ENCODE measurements at regions not wholly inside any gene's neighbourhood (a gene's known extent, or its start where the extent isn't known, plus 50 kb on each side); places are given as distances from the start of the nearest gene placed in this dataset.

DNA sequence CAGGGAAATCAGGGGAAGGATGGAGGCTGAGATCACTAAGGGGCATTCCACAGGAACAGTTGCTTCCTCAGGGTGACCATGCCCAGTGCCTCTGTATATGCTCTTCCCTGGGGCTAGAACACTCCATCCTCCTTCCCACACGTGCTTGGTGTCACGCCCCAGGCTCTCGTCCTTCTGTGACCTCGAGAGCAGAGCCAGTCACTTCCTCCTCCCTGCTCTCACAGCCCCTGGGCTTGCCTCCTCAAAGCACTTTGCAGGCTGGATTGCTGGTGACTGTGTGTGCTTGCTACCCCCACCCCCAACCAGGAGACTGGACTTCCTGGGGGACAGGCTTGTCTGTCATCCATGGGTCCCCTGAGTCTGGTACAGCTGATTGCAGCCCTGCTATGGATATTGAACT lies 56.5 kb upstream of the AMPD3 start:
- Histone ChIP-seq H3K27ac (ENCODE audit: low read depth, low read length) (no peak overlapping the region), H3K27me3 (ENCODE audit: control insufficient read depth, low read length) (peaks cover 8% of the 10 kb centered on the region; the same call in 1 of the 2 replicates), H3K9me2 (replicated peaks; ENCODE audit: control insufficient read depth, low read length) (no peaks in the 10 kb centered on the region), H3K9me3 (ENCODE audit: control insufficient read depth, insufficient read depth, low read length) (no peaks in the 10 kb centered on the region), H3K4me2 (ENCODE audit: low read length) (no peak overlapping the region), H3K4me3 (ENCODE audit: low read length) (no peak overlapping the region), H3K36me3 (ENCODE audit: control insufficient read depth, low read length) (no peaks in the 10 kb centered on the region), H4K20me1 (ENCODE audit: control insufficient read depth, insufficient read depth, low read depth, low read length) (no peaks in the 10 kb centered on the region), H3K4me1 (ENCODE audit: control insufficient read depth, low read length) (peaks cover 23% of the 10 kb centered on the region), H3K79me2 (ENCODE audit: control insufficient read depth, low read length) (no peaks in the 10 kb centered on the region), H3F3A (ENCODE audit: control insufficient read depth, insufficient read depth) (no peaks in the 10 kb centered on the region)
- TF ChIP-seq EZH2phosphoT487 (IDR thresholded peaks at IDR 0.05; ENCODE audit: borderline replicate concordance, low read length): no peak
- TF ChIP-seq, protein P1, sequence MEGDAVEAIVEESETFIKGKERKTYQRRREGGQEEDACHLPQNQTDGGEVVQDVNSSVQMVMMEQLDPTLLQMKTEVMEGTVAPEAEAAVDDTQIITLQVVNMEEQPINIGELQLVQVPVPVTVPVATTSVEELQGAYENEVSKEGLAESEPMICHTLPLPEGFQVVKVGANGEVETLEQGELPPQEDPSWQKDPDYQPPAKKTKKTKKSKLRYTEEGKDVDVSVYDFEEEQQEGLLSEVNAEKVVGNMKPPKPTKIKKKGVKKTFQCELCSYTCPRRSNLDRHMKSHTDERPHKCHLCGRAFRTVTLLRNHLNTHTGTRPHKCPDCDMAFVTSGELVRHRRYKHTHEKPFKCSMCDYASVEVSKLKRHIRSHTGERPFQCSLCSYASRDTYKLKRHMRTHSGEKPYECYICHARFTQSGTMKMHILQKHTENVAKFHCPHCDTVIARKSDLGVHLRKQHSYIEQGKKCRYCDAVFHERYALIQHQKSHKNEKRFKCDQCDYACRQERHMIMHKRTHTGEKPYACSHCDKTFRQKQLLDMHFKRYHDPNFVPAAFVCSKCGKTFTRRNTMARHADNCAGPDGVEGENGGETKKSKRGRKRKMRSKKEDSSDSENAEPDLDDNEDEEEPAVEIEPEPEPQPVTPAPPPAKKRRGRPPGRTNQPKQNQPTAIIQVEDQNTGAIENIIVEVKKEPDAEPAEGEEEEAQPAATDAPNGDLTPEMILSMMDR (IDR thresholded peaks at IDR 0.05; ENCODE audit: low read depth, low read length, poor library complexity, severe bottlenecking): no peak

DNA sequence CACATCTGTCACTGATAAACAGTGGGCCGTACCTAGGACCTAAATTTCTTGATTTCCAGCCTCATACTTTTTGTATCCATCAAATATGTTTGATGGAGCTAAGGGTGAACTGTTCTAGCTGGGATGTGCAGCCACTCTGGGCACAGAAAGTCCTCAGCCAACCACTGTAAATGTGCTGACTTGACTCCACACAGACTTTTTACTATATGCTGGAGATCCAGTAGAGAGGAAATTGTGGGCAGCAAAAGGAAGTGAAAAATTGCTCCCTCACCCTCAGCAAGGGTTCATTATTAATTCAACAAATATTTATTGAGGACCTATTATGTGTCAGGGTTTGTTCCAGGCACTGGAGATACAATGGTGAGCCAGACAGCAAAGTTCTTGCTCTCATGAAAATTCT lies 54.2 kb upstream of the AMPD3 start:
- Histone ChIP-seq H4K20me1 (ENCODE audit: control insufficient read depth, insufficient read depth, low read depth, low read length) (no peaks in the 10 kb centered on the region), H3F3A (ENCODE audit: control insufficient read depth, insufficient read depth) (no peaks in the 10 kb centered on the region), H3K27ac (ENCODE audit: low read depth, low read length) (no peak overlapping the region), H3K4me1 (ENCODE audit: control insufficient read depth, low read length) (peaks cover 23% of the 10 kb centered on the region), H3K36me3 (ENCODE audit: control insufficient read depth, low read length) (no peaks in the 10 kb centered on the region), H3K4me3 (ENCODE audit: low read length) (no peak overlapping the region), H3K27me3 (ENCODE audit: control insufficient read depth, low read length) (peaks cover 8% of the 10 kb centered on the region; the same call in 1 of the 2 replicates), H3K9me2 (replicated peaks; ENCODE audit: control insufficient read depth, low read length) (no peaks in the 10 kb centered on the region), H3K79me2 (ENCODE audit: control insufficient read depth, low read length) (no peaks in the 10 kb centered on the region), H3K9me3 (ENCODE audit: control insufficient read depth, insufficient read depth, low read length) (no peaks in the 10 kb centered on the region), H3K4me2 (ENCODE audit: low read length) (peak overlapping the region; percentile 31)
- TF ChIP-seq, protein P1 (IDR thresholded peaks at IDR 0.05; ENCODE audit: low read depth, low read length, poor library complexity, severe bottlenecking): no peak
- no peak for TF ChIP-seq EZH2phosphoT487 (IDR thresholded peaks at IDR 0.05; ENCODE audit: borderline replicate concordance, low read length)

DNA sequence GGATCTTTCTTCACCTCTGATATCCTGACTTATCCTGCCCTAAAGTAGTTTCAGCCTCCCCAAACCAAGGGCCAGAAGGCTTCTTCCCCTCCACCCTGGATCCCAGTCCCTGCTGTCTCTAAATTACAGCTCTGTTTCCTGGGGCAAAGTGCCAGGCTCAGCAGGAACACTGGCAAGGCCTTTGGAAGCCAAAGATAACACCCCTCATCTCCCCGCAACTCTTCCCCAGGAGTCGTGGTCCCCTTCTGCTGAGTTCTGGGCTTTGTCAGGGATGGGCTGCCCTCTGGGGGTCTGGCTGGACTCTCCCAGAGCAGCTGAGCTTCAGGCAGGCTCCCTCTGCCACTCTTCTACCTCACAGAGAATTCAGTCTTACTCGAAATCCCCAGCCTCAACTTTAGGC lies 53.8 kb upstream of the AMPD3 start:
- Histone ChIP-seq H3K9me3 (ENCODE audit: control insufficient read depth, insufficient read depth, low read length) (no peaks in the 10 kb centered on the region), H3K27me3 (ENCODE audit: control insufficient read depth, low read length) (peaks cover 8% of the 10 kb centered on the region; the same call in 1 of the 2 replicates), H3K4me1 (ENCODE audit: control insufficient read depth, low read length) (peaks cover 23% of the 10 kb centered on the region), H3K4me2 (ENCODE audit: low read length) (peak overlapping the region; percentile 31; the same call in 1 of the 2 replicates), H3K4me3 (ENCODE audit: low read length) (no peak overlapping the region), H3K9me2 (replicated peaks; ENCODE audit: control insufficient read depth, low read length) (no peaks in the 10 kb centered on the region), H3K36me3 (ENCODE audit: control insufficient read depth, low read length) (no peaks in the 10 kb centered on the region), H3F3A (ENCODE audit: control insufficient read depth, insufficient read depth) (no peaks in the 10 kb centered on the region), H3K79me2 (ENCODE audit: control insufficient read depth, low read length) (no peaks in the 10 kb centered on the region), H3K27ac (ENCODE audit: low read depth, low read length) (no peak overlapping the region), H4K20me1 (ENCODE audit: control insufficient read depth, insufficient read depth, low read depth, low read length) (no peaks in the 10 kb centered on the region)
- no peak for TF ChIP-seq EZH2phosphoT487 (IDR thresholded peaks at IDR 0.05; ENCODE audit: borderline replicate concordance, low read length)
- TF ChIP-seq, protein P1 (IDR thresholded peaks at IDR 0.05; ENCODE audit: low read depth, low read length, poor library complexity, severe bottlenecking): no peak
